K562 (cell line): ENCODE measurements at regions not wholly inside any gene's neighbourhood (a gene's known extent, or its start where the extent isn't known, plus 50 kb on each side); places are given as distances from the start of the nearest gene placed in this dataset.

Experiments used
- BRCA1 ChIP-seq, 2 experiments: fragments of 450-650 bp in 1 of 2; sonication (generic) in 1 of 2; formaldehyde crosslinking in 1 of 2; IDR thresholded peaks; 2 replicates each; pipeline versions ENCODE4 v1.5.0 to v1.6.1; 2017 to 2020; ENCODE audit warnings: mild to moderate bottlenecking in 1 of 2, missing genetic modification reagents in 1 of 2
- CBX1 ChIP-seq: sonication (generic); IDR thresholded peaks from 2 replicates; pipeline ENCODE4 v1.6.1; 2016; ENCODE audit warnings: antibody characterized with exemption, low read depth, mild to moderate bottlenecking
- EHMT2 ChIP-seq: fragments of 450-650 bp; IDR thresholded peaks from 2 replicates; pipeline ENCODE4 v1.6.1; 2018; ENCODE audit warnings: antibody characterized with exemption
- HNRNPL ChIP-seq: fragments of 200-400 bp; formaldehyde crosslinking; IDR thresholded peaks from 2 replicates; pipeline ENCODE4 v1.6.1; 2017; ENCODE audit warnings: low read depth, mild to moderate bottlenecking, low read length
- KAT2B ChIP-seq: IDR thresholded peaks from one replicate; pipeline ENCODE4 v1.6.1; 2012; ENCODE audit warnings: low read depth, mild to moderate bottlenecking, control low read depth, inconsistent platforms, low read length, moderate library complexity
- MAZ ChIP-seq, 2 experiments: fragments of 450-650 bp in 1 of 2; sonication (generic) in 1 of 2; formaldehyde crosslinking; IDR thresholded peaks in 1 of 2; conservative IDR thresholded peaks in 1 of 2; 2 replicates each; pipeline versions ENCODE4 v1.4.0 to v1.5.0; 2020; ENCODE audit warnings: mild to moderate bottlenecking in 1 of 2, missing genetic modification reagents in 1 of 2
- NFIC ChIP-seq: fragments of 450-650 bp; IDR thresholded peaks from 2 replicates; pipeline ENCODE4 v1.6.1; 2017; ENCODE audit warnings: mild to moderate bottlenecking, inconsistent platforms
- NFXL1 ChIP-seq: fragments of 450-650 bp; formaldehyde crosslinking; IDR thresholded peaks from 2 replicates; pipeline ENCODE4 v1.4.0; 2021; ENCODE audit warnings: mild to moderate bottlenecking
- POLR2AphosphoS5 ChIP-seq: IDR thresholded peaks from 2 replicates; pipeline ENCODE4 v1.6.1; 2011; ENCODE audit warnings: mild to moderate bottlenecking, low read depth, low read length, moderate library complexity; ENCODE audit not compliant: control insufficient read depth, insufficient read depth
- PTTG1 ChIP-seq: fragments of 450-650 bp; IDR thresholded peaks from 2 replicates; pipeline ENCODE4 v1.6.1; 2016; ENCODE audit warnings: low read depth, mild to moderate bottlenecking, missing genetic modification characterization, missing compliant biosample characterization
- RBM22 ChIP-seq: fragments of 200-400 bp; formaldehyde crosslinking; IDR thresholded peaks from 2 replicates; pipeline ENCODE4 v1.6.1; 2018; ENCODE audit warnings: low read length, low read depth; ENCODE audit not compliant: poor library complexity, severe bottlenecking
- SMARCA4 ChIP-seq: fragments of 450-650 bp; IDR thresholded peaks from 2 replicates; pipeline ENCODE4 v1.6.1; 2016
- TAF1 ChIP-seq: IDR thresholded peaks from 2 replicates; pipeline ENCODE4 v1.6.1; 2011; ENCODE audit warnings: mild to moderate bottlenecking, low read length, moderate library complexity; ENCODE audit not compliant: insufficient read depth, control insufficient read depth, severe bottlenecking; ENCODE audit errors: extremely low read depth
- TEAD1 ChIP-seq, 2 experiments: fragments of 450-650 bp in 1 of 2; sonication (generic) in 1 of 2; formaldehyde crosslinking; IDR thresholded peaks; 2 replicates each; pipeline versions ENCODE4 v1.4.0 to v1.8.0; 2020 to 2022; ENCODE audit warnings: mild to moderate bottlenecking in 2 of 2, missing genetic modification reagents in 1 of 2
- TOE1 ChIP-seq, 2 experiments: fragments of 450-650 bp in 1 of 2; sonication (generic) in 1 of 2; formaldehyde crosslinking in 1 of 2; IDR thresholded peaks; 2 replicates each; pipeline versions ENCODE4 v1.7.1 to v1.8.0; 2016 to 2022; ENCODE audit warnings: borderline replicate concordance in 2 of 2, mild to moderate bottlenecking in 2 of 2, antibody characterized with exemption in 1 of 2, inconsistent platforms in 1 of 2, low read depth in 1 of 2, missing genetic modification reagents in 1 of 2, moderate library complexity in 1 of 2
- ZBTB7A ChIP-seq: IDR thresholded peaks from 2 replicates; pipeline ENCODE4 v1.6.1; 2011; ENCODE audit warnings: low read depth, mild to moderate bottlenecking, low read length, moderate library complexity, borderline replicate concordance; ENCODE audit not compliant: control insufficient read depth
- TF ChIP-seq, protein P1 (sequence below): fragments of 250-450 bp; sonication (Bioruptor Pico); IDR thresholded peaks from 2 replicates; pipeline ENCODE4 v1.8.0; 2021; ENCODE audit warnings: moderate library complexity, mild to moderate bottlenecking, inconsistent platforms
- TF ChIP-seq, protein P2 (sequence below): fragments of 450-650 bp; formaldehyde crosslinking; IDR thresholded peaks from 2 replicates; pipeline ENCODE4 v1.4.0; 2020; ENCODE audit warnings: mild to moderate bottlenecking, mixed read lengths
- TF ChIP-seq, protein P3 (sequence below), 2 experiments: fragments of 250-450 bp in 1 of 2; fragments of 450-650 bp in 1 of 2; sonication (Bioruptor Pico) in 1 of 2; IDR thresholded peaks; 2 replicates each; pipeline versions ENCODE4 v1.6.1 to v1.8.0; 2016 to 2021; ENCODE audit warnings: mild to moderate bottlenecking in 2 of 2, moderate library complexity in 2 of 2, missing compliant biosample characterization in 1 of 2, missing genetic modification characterization in 1 of 2
- TF ChIP-seq, protein P4 (sequence below), 2 experiments: fragments of 450-650 bp in 1 of 2; sonication (generic) in 1 of 2; formaldehyde crosslinking in 1 of 2; IDR thresholded peaks in 1 of 2; conservative IDR thresholded peaks in 1 of 2; 2 replicates each; pipeline versions ENCODE4 v1.6.1 to v1.8.1; 2016 to 2023; ENCODE audit warnings: mild to moderate bottlenecking in 2 of 2, moderate library complexity in 2 of 2, inconsistent platforms in 1 of 2, missing genetic modification reagents in 1 of 2

DNA sequence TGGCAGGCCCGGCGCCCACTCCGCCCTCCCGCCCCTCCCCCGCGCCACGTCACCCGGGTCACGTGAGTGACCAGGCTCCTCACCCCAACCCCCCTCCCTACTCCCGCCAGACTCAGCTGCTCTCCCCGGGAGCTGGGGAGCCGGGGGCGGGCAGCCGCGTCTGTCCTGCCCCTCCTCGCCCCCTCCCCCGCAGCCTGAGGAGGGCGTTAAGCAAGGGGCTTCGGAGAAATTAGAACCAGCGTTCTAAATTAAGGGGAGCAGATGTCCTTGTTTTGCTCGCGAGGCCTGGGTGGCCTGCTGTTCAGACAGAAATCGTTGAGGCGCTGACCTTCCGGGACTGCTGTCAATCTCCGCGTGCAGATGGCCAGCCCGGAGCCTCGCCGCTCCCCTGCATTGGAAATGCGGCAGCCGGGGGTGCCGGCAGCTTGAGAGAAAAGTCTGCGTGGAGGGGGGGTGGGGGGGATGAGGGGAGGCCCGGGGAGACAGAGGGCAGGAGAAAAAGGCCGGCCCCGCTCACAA, 102.2 kb upstream of the ZNF438 start (continued):
- TF ChIP-seq, protein P1, sequence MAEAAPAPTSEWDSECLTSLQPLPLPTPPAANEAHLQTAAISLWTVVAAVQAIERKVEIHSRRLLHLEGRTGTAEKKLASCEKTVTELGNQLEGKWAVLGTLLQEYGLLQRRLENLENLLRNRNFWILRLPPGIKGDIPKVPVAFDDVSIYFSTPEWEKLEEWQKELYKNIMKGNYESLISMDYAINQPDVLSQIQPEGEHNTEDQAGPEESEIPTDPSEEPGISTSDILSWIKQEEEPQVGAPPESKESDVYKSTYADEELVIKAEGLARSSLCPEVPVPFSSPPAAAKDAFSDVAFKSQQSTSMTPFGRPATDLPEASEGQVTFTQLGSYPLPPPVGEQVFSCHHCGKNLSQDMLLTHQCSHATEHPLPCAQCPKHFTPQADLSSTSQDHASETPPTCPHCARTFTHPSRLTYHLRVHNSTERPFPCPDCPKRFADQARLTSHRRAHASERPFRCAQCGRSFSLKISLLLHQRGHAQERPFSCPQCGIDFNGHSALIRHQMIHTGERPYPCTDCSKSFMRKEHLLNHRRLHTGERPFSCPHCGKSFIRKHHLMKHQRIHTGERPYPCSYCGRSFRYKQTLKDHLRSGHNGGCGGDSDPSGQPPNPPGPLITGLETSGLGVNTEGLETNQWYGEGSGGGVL (CRISPR knock-in tag), result no peak
- TF ChIP-seq CBX1, result no peak
- no peak for TF ChIP-seq EHMT2
- TF ChIP-seq ZBTB7A, result 0 out of 2 replicates have a peak, but pooled peaks have one; percentile 33
- peak; percentile 27 for TF ChIP-seq TAF1
- no peak for TF ChIP-seq RBM22
- TF ChIP-seq SMARCA4, result 0 out of 2 replicates have a peak, but pooled peaks have one; percentile 24
- TF ChIP-seq, protein P2, sequence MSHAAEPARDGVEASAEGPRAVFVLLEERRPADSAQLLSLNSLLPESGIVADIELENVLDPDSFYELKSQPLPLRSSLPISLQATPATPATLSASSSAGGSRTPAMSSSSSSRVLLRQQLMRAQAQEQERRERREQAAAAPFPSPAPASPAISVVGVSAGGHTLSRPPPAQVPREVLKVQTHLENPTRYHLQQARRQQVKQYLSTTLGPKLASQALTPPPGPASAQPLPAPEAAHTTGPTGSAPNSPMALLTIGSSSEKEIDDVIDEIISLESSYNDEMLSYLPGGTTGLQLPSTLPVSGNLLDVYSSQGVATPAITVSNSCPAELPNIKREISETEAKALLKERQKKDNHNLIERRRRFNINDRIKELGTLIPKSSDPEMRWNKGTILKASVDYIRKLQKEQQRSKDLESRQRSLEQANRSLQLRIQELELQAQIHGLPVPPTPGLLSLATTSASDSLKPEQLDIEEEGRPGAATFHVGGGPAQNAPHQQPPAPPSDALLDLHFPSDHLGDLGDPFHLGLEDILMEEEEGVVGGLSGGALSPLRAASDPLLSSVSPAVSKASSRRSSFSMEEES, result peak; percentile 83
- TF ChIP-seq, protein P3, sequence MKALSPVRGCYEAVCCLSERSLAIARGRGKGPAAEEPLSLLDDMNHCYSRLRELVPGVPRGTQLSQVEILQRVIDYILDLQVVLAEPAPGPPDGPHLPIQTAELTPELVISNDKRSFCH (CRISPR knock-in tag; IDR thresholded peaks at IDR 0.05), result no peak
- TF ChIP-seq, protein P3 (tag; IDR thresholded peaks at IDR 0.05), result no peak
- TF ChIP-seq POLR2AphosphoS5, result no peak
- no peak for TF ChIP-seq KAT2B
- TF ChIP-seq NFXL1 (CRISPR knock-in tag), result no peak
- TF ChIP-seq PTTG1 (tag), result no peak
- no peak for TF ChIP-seq BRCA1 (IDR thresholded peaks at IDR 0.05)
- TF ChIP-seq BRCA1 (CRISPR knock-in tag; IDR thresholded peaks at IDR 0.05), result no peak
- TF ChIP-seq NFIC, result no peak
- TF ChIP-seq TOE1 (IDR thresholded peaks at IDR 0.05; ENCODE audit: borderline replicate concordance), result peak; percentile 81; the same call in 1 of the 2 replicates
- TF ChIP-seq TOE1 (CRISPR knock-in tag; IDR thresholded peaks at IDR 0.05; ENCODE audit: borderline replicate concordance, low read depth), result no peak
- TF ChIP-seq, protein P4, sequence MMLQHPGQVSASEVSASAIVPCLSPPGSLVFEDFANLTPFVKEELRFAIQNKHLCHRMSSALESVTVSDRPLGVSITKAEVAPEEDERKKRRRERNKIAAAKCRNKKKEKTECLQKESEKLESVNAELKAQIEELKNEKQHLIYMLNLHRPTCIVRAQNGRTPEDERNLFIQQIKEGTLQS (IDR thresholded peaks at IDR 0.05), result peak; percentile 23; the same call in 1 of the 2 replicates
- TF ChIP-seq, protein P4 (CRISPR knock-in tag; conservative IDR thresholded peaks at IDR 0.05), result no peak
- no peak for TF ChIP-seq HNRNPL
- TF ChIP-seq TEAD1 (CRISPR knock-in tag; IDR thresholded peaks at IDR 0.05), result no peak
- TF ChIP-seq MAZ (CRISPR knock-in tag; conservative IDR thresholded peaks at IDR 0.05 in 1 of 2, IDR thresholded peaks at IDR 0.05 in 1 of 2), result peak; percentile 64 to 66; a peak in 3 of 4 replicates
